ENCODE measurements at regions not wholly inside any gene's neighbourhood (a gene's known extent, or its start where the extent isn't known, plus 50 kb on each side); places are given as distances from the start of the nearest gene placed in this dataset.
"Not testable (repeated sequence)": the region's sequence is repeated elsewhere in the genome, so short reads cannot be mapped to it uniquely, and the experiment has no call there.

GRCh38 chr15:85267158-85267857, 113.1 kb upstream of the AKAP13 start:
- not testable (repeated sequence) for DNase-seq

- DNase-seq, result no peak
Observed at GRCh38 chr15:85274315-85275050, 105.9 kb upstream of the AKAP13 start.

GRCh38 chr15:85276508-85276907, 103.9 kb upstream of the AKAP13 start:
- DNase-seq, result no peak

GRCh38 chr15:85276921-85277320, 103.5 kb upstream of the AKAP13 start:
- no peak for DNase-seq

GRCh38 chr15:85277847-85278370, 102.5 kb upstream of the AKAP13 start:
- no peak for DNase-seq

- no peak for DNase-seq
Observed at GRCh38 chr15:85280203-85280602, 100.2 kb upstream of the AKAP13 start.

GRCh38 chr15:85281293-85281882, 99.0 kb upstream of the AKAP13 start:
- DNase-seq, result no peak

GRCh38 chr15:85282504-85283115, 97.8 kb upstream of the AKAP13 start:
- no peak for DNase-seq

GRCh38 chr15:85283815-85284214, 96.6 kb upstream of the AKAP13 start:
- not testable (repeated sequence) for DNase-seq

- no peak for DNase-seq
Observed at GRCh38 chr15:85284497-85284896, 95.9 kb upstream of the AKAP13 start.

- peak; percentile 14 for DNase-seq
Observed at GRCh38 chr15:85289677-85290365, 90.6 kb upstream of the AKAP13 start.

GRCh38 chr15:85292583-85292982, 87.8 kb upstream of the AKAP13 start:
- not testable (repeated sequence) for DNase-seq

GRCh38 chr15:85296615-85297402, 83.6 kb upstream of the AKAP13 start:
- DNase-seq, result peak; percentile 76

- DNase-seq, result no peak
Observed at GRCh38 chr15:85297537-85297936, 82.9 kb upstream of the AKAP13 start.

- DNase-seq, result no peak
Observed at GRCh38 chr15:85298366-85298765, 82.0 kb upstream of the AKAP13 start.

- DNase-seq, result no peak
Observed at GRCh38 chr15:85298941-85299340, 81.5 kb upstream of the AKAP13 start.

- DNase-seq, result no peak
Observed at GRCh38 chr15:85302271-85302670, 78.1 kb upstream of the AKAP13 start.

- DNase-seq, result no peak
Observed at GRCh38 chr15:85305050-85305449, 75.4 kb upstream of the AKAP13 start.

GRCh38 chr15:85306946-85307686, 73.3 kb upstream of the AKAP13 start:
- DNase-seq, result no peak

- no peak for DNase-seq
Observed at GRCh38 chr15:85307687-85308045, 72.7 kb upstream of the AKAP13 start.

- DNase-seq, result no peak
Observed at GRCh38 chr15:85311647-85312046, 68.8 kb upstream of the AKAP13 start.

Data from CD4-positive, alpha-beta T cell treated with Interleukin-17A for 4 hours (primary cell).